SH-SY5Y (cell line): ENCODE measurements at regions not wholly inside any gene's neighbourhood (a gene's known extent, or its start where the extent isn't known, plus 50 kb on each side); places are given as distances from the start of the nearest gene placed in this dataset.

Experiments
- GATA2 ChIP-seq: IDR thresholded peaks from 2 replicates; pipeline ENCODE4 v1.6.1; 2011; ENCODE audit warnings: mild to moderate bottlenecking, low read depth, low read length
- GATA3 ChIP-seq: IDR thresholded peaks from 2 replicates; pipeline ENCODE4 v1.6.1; 2011; ENCODE audit warnings: low read depth, mild to moderate bottlenecking, low read length, moderate library complexity

- no peak for TF ChIP-seq GATA2
- TF ChIP-seq GATA3: no peak
Measured at GRCh38 chr12:30507576-30507975, 188.1 kb downstream of the IPO8 start.
